K562 (cell line): ENCODE measurements at regions not wholly inside any gene's neighbourhood (a gene's known extent, or its start where the extent isn't known, plus 50 kb on each side); places are given as distances from the start of the nearest gene placed in this dataset.
A peak's percentile ranks its signal among the peaks of the same experiment; 100 is the strongest.

Source experiments
- ATAC-seq: fragments of 200-7000 bp; cut with Tn5 transposase; 3 replicates; pipeline ENCODE4 v1.9.1; 2020; ENCODE audit warnings: moderate library complexity
- BruUV-seq: library from RNA; stranded (reverse); fragments of 400-500 nt; replicated peaks from 2 replicates; lab custom pipeline; 2021; lab: Mats Ljungman, UMichigan
- CTCF ChIA-PET: fragments of 300-600 bp; formaldehyde crosslinking; extraction: SDS; loops from one replicate; lab custom pipeline; 2021; ENCODE audit warnings: low intra/inter-chr PET ratio; lab: Yijun Ruan, JAX
- POLR2A ChIA-PET: fragments of 300-600, 350-650 bp; sonication (Branson Sonifier 250); formaldehyde crosslinking; extraction: SDS; loops from one replicate; lab custom pipeline; 2021; ENCODE audit warnings: antibody characterized with exemption, inconsistent platforms; lab: Yijun Ruan, JAX
- DNase-seq, 4 experiments: peaks; one replicate each; pipeline versions ENCODE4 v3.0.0 to v3.0.0-alpha.2; 2011 to 2018; ENCODE audit warnings: low spot score in 3 of 4, mixed read lengths in 3 of 4; ENCODE audit errors: extremely low read depth in 1 of 4
- FAIRE-seq: peaks from 2 replicates; lab custom pipeline; 2011; peaks lifted over from hg19 to GRCh38; lab: Jason Lieb, UNC
- H2AFZ ChIP-seq: 2 replicates; pipeline ENCODE4 v1.6.0; 2011; ENCODE audit warnings: low read depth, low read length, control low read depth, inconsistent platforms
- H3K27ac ChIP-seq: fragments of 200-600 bp; 3 replicates; pipeline ENCODE4 v1.8.0; 2011; ENCODE audit warnings: low read depth, mild to moderate bottlenecking, control low read depth, inconsistent platforms, low read length, moderate library complexity, mixed read lengths; ENCODE audit errors: extremely low read depth
- H3K27me3 ChIP-seq, 2 experiments: fragments of 300-600 bp in 1 of 2; 2 replicates in 1 of 2; 3 replicates in 1 of 2; pipeline versions ENCODE4 v1.6.0 to v1.8.0; 2011; ENCODE audit warnings: inconsistent platforms in 2 of 2, low read length in 2 of 2, mild to moderate bottlenecking in 1 of 2, mixed read lengths in 1 of 2, moderate library complexity in 1 of 2; ENCODE audit not compliant: control insufficient read depth in 2 of 2, insufficient read depth in 2 of 2
- H3K36me3 ChIP-seq: fragments of 300-600 bp; 3 replicates; pipeline ENCODE4 v1.8.0; 2011; ENCODE audit warnings: mild to moderate bottlenecking, low read length, inconsistent platforms; ENCODE audit not compliant: control insufficient read depth, insufficient read depth
- H3K4me1 ChIP-seq, 2 experiments: fragments of 200-600 bp in 1 of 2; replicated peaks in 1 of 2; 2 replicates in 1 of 2; 3 replicates in 1 of 2; pipeline versions ENCODE4 v1.5.1 to v1.8.0; 2011; ENCODE audit warnings: inconsistent platforms in 2 of 2, low read length in 2 of 2, mild to moderate bottlenecking in 1 of 2, mixed read lengths in 1 of 2, moderate library complexity in 1 of 2; ENCODE audit not compliant: control insufficient read depth in 2 of 2, insufficient read depth in 2 of 2
- H3K4me2 ChIP-seq: 2 replicates; pipeline ENCODE4 v1.6.1; 2011; ENCODE audit warnings: low read length, control low read depth, inconsistent platforms, mixed read lengths; ENCODE audit not compliant: insufficient read depth
- H3K4me3 ChIP-seq: fragments of 200-600 bp; sonication (generic), shearing (Covaris generic); 2 replicates; pipeline ENCODE4 v1.5.1; 2016; ENCODE audit warnings: control low read depth, inconsistent platforms
- H3K79me2 ChIP-seq: fragments of 200-600 bp; 3 replicates; pipeline ENCODE4 v1.8.0; 2011; ENCODE audit warnings: low read length, inconsistent platforms; ENCODE audit not compliant: control insufficient read depth, insufficient read depth
- H3K9ac ChIP-seq, 2 experiments: 2 replicates each; pipeline versions ENCODE4 v1.6.0 to v1.6.1; 2011; ENCODE audit warnings: low read depth in 2 of 2, low read length in 2 of 2, control low read depth in 1 of 2, inconsistent platforms in 1 of 2, mild to moderate bottlenecking in 1 of 2, mixed read lengths in 1 of 2; ENCODE audit not compliant: insufficient read depth in 1 of 2
- H3K9me1 ChIP-seq: one replicate; pipeline ENCODE4 v1.6.0; 2011; ENCODE audit warnings: inconsistent platforms, mild to moderate bottlenecking, low read length, moderate library complexity; ENCODE audit not compliant: control insufficient read depth, insufficient read depth
- H3K9me3 ChIP-seq: replicated peaks from 2 replicates; pipeline ENCODE4 v1.5.1; 2011; ENCODE audit warnings: low read depth, low read length, inconsistent platforms; ENCODE audit not compliant: control insufficient read depth, insufficient read depth
- H4K20me1 ChIP-seq: replicated peaks from 2 replicates; pipeline ENCODE4 v1.6.1; 2011; ENCODE audit warnings: low read length, inconsistent platforms, mixed read lengths; ENCODE audit not compliant: control insufficient read depth, insufficient read depth
- HCFC1 ChIP-seq: IDR thresholded peaks from 2 replicates; pipeline ENCODE4 v1.6.1; 2012; ENCODE audit warnings: low read depth, low read length, improper control_type of control experiment
- HSF4 ChIP-seq: fragments of 250-450 bp; sonication (Bioruptor Pico); IDR thresholded peaks from 2 replicates; pipeline ENCODE4 v2.1.2; 2022; ENCODE audit warnings: mild to moderate bottlenecking, moderate library complexity, borderline replicate concordance
- NFXL1 ChIP-seq: fragments of 450-650 bp; formaldehyde crosslinking; IDR thresholded peaks from 2 replicates; pipeline ENCODE4 v1.4.0; 2021; ENCODE audit warnings: mild to moderate bottlenecking
- NFYB ChIP-seq: IDR thresholded peaks from 2 replicates; pipeline ENCODE4 v1.6.1; 2011; ENCODE audit warnings: mild to moderate bottlenecking, moderate library complexity; ENCODE audit not compliant: insufficient read length; ENCODE audit errors: extremely low read depth
- RNF2 ChIP-seq: sonication (generic); IDR thresholded peaks from 2 replicates; pipeline ENCODE4 v1.6.1; 2016
- YY1 ChIP-seq, 3 experiments: IDR thresholded peaks; 2 replicates each; pipeline ENCODE4 v1.6.1; 2011; ENCODE audit warnings: low read length in 2 of 3, mild to moderate bottlenecking in 2 of 3, moderate library complexity in 2 of 3, borderline replicate concordance in 1 of 3, control low read depth in 1 of 3, low read depth in 1 of 3; ENCODE audit not compliant: insufficient read depth in 3 of 3, insufficient replicate concordance in 2 of 3, control insufficient read depth in 1 of 3, insufficient read length in 1 of 3; ENCODE audit errors: extremely low read depth in 1 of 3
- ZNF224 ChIP-seq: sonication (generic); formaldehyde crosslinking; IDR thresholded peaks from 2 replicates; pipeline ENCODE4 v1.8.0; 2022; ENCODE audit warnings: mild to moderate bottlenecking, missing genetic modification reagents
- in situ Hi-C: fragments of 300-500 bp; cut with MboI; formaldehyde crosslinking; loops from 4 replicates; pipeline ENCODE4 v1.15.0; 2018; ENCODE audit warnings: inconsistent platforms, mixed read lengths
- intact Hi-C: fragments of 100-400 bp; cut with micrococcal nuclease; formaldehyde crosslinking; loops from 2 replicates; pipeline ENCODE4 v1.14.2; 2022
- TF ChIP-seq, protein P1 (sequence below): IDR thresholded peaks from 3 replicates; pipeline ENCODE4 v1.6.1; 2011; ENCODE audit warnings: borderline replicate concordance, mild to moderate bottlenecking, moderate library complexity; ENCODE audit not compliant: insufficient read length; ENCODE audit errors: extremely low read depth
- TF ChIP-seq, protein P2 (sequence below): fragments of 450-650 bp; formaldehyde crosslinking; IDR thresholded peaks from 2 replicates; pipeline ENCODE4 v1.4.0; 2020; ENCODE audit warnings: mild to moderate bottlenecking, mixed read lengths

DNA sequence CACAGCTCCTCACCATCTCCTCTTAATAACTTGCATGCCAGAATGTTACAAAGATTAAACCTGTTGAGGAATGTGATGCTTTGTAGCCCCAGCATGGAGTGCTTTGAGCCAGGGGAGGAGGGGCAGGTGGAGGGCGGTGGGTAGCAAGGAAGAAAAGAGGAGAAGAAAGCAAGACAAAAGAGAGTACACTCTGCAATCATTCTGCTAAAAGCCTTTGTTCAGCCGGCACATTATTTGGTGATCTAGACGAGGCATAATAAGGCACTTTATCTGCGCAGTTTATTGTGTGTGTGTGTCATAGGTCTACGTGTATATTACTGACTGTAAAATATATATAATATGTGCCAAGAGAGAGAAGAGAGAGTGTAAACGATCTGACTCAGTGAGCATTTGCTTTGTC, 139.1 kb downstream of the SOX9 start (continued):
- TF ChIP-seq HSF4 (CRISPR knock-in tag) (no peak), RNF2 (no peak), ZNF224 (CRISPR knock-in tag) (no peak), YY1 (IDR thresholded peaks at IDR 0.05; ENCODE audit: borderline replicate concordance in 1 of 3, control insufficient read depth in 1 of 3, extremely low read depth in 1 of 3, insufficient read depth in 3 of 3, insufficient read length in 1 of 3, insufficient replicate concordance in 2 of 3, low read depth in 1 of 3, low read length in 2 of 3) (no peak)

DNA sequence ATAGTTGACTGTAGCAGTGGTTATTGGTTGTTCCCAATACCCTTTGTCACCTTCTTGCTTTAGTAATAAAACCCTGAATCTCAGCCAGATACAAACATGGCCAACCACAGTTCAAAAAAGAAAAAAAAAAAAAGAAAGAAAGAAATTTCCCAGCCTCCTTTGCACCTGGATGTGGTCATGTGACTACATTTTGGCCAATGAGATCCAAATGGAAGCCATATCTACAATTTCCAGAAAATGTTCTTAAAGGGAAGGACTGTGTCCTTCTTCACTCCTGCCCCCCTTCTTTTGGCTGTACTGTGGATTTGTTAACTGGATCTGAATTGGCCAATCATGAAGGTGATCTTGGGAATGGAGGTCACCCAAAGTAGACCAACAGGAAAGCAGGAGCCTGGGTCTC, 141.9 kb downstream of the SOX9 start:
- peak in 2 of 4 experiments; percentile 28 to 29 for DNase-seq
- no peak for ATAC-seq
- FAIRE-seq: no peak
- POLR2A ChIA-PET: no interaction called here
- Histone ChIP-seq H3K4me2 (no peak overlapping the region), H3K36me3 (no peaks in the 10 kb centered on the region), H4K20me1 (no peaks in the 10 kb centered on the region), H2AFZ (no peak overlapping the region), H3K79me2 (no peaks in the 10 kb centered on the region), H3K4me3 (no peak overlapping the region), H3K9me3 (no peaks in the 10 kb centered on the region), H3K4me1 (no peaks in the 10 kb centered on the region), H3K27me3 (no peaks in the 10 kb centered on the region), H3K27ac (no peak overlapping the region), H3K9me1 (no peaks in the 10 kb centered on the region), H3K9ac (no peak overlapping the region)
- CTCF ChIA-PET: no interaction called here
- BruUV-seq: no TSS peak
- in situ Hi-C loops (no loop called here), intact Hi-C loops (no loop called here)
- TF ChIP-seq, protein P1, sequence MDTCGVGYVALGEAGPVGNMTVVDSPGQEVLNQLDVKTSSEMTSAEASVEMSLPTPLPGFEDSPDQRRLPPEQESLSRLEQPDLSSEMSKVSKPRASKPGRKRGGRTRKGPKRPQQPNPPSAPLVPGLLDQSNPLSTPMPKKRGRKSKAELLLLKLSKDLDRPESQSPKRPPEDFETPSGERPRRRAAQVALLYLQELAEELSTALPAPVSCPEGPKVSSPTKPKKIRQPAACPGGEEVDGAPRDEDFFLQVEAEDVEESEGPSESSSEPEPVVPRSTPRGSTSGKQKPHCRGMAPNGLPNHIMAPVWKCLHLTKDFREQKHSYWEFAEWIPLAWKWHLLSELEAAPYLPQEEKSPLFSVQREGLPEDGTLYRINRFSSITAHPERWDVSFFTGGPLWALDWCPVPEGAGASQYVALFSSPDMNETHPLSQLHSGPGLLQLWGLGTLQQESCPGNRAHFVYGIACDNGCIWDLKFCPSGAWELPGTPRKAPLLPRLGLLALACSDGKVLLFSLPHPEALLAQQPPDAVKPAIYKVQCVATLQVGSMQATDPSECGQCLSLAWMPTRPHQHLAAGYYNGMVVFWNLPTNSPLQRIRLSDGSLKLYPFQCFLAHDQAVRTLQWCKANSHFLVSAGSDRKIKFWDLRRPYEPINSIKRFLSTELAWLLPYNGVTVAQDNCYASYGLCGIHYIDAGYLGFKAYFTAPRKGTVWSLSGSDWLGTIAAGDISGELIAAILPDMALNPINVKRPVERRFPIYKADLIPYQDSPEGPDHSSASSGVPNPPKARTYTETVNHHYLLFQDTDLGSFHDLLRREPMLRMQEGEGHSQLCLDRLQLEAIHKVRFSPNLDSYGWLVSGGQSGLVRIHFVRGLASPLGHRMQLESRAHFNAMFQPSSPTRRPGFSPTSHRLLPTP: no peak
- peak; percentile 33 for TF ChIP-seq NFYB
- no peak for TF ChIP-seq NFXL1 (CRISPR knock-in tag)
- no peak for TF ChIP-seq HCFC1
- TF ChIP-seq, protein P2, sequence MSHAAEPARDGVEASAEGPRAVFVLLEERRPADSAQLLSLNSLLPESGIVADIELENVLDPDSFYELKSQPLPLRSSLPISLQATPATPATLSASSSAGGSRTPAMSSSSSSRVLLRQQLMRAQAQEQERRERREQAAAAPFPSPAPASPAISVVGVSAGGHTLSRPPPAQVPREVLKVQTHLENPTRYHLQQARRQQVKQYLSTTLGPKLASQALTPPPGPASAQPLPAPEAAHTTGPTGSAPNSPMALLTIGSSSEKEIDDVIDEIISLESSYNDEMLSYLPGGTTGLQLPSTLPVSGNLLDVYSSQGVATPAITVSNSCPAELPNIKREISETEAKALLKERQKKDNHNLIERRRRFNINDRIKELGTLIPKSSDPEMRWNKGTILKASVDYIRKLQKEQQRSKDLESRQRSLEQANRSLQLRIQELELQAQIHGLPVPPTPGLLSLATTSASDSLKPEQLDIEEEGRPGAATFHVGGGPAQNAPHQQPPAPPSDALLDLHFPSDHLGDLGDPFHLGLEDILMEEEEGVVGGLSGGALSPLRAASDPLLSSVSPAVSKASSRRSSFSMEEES (CRISPR knock-in tag): peak; percentile 50
